ENCODE measurements at regions not wholly inside any gene's neighbourhood (a gene's known extent, or its start where the extent isn't known, plus 50 kb on each side); places are given as distances from the start of the nearest gene placed in this dataset.

GRCh38 chr12:97813301-97813700 lies 350.7 kb downstream of the RMST start:
- TF ChIP-seq SPI1 (IDR thresholded peaks at IDR 0.05; ENCODE audit: borderline replicate concordance, low read depth): no peak
- no peak for TF ChIP-seq CTCF (IDR thresholded peaks at IDR 0.05; ENCODE audit: insufficient read depth, low read length)
- no peak for TF ChIP-seq GABPA (IDR thresholded peaks at IDR 0.05; ENCODE audit: low read depth)
- no peak for TF ChIP-seq POLR2AphosphoS5 (IDR thresholded peaks at IDR 0.05; ENCODE audit: low read depth)
- no peaks in the 10 kb centered on the region for H3K27me3 ChIP-seq (ENCODE audit: insufficient read depth, poor library complexity, severe bottlenecking)
- no peak overlapping the region for H3K4me3 ChIP-seq (replicated peaks; ENCODE audit: insufficient read depth, low read length)
- no peak overlapping the region for H3K27ac ChIP-seq (replicated peaks)
- no peak for DNase-seq (ENCODE audit: low read depth in 1 of 2, low spot score in 1 of 2)

GRCh38 chr12:97821806-97822205 lies 359.2 kb downstream of the RMST start:
- Histone ChIP-seq H3K4me3 (replicated peaks; ENCODE audit: insufficient read depth, low read length) (no peak overlapping the region), H3K27me3 (ENCODE audit: insufficient read depth, poor library complexity, severe bottlenecking) (no peaks in the 10 kb centered on the region), H3K27ac (replicated peaks) (no peak overlapping the region)
- TF ChIP-seq SPI1 (IDR thresholded peaks at IDR 0.05; ENCODE audit: borderline replicate concordance, low read depth) (no peak), POLR2AphosphoS5 (IDR thresholded peaks at IDR 0.05; ENCODE audit: low read depth) (no peak), GABPA (IDR thresholded peaks at IDR 0.05; ENCODE audit: low read depth) (no peak), REST (IDR thresholded peaks at IDR 0.05; ENCODE audit: insufficient replicate concordance, low read depth) (no peak), CTCF (IDR thresholded peaks at IDR 0.05; ENCODE audit: insufficient read depth, low read length) (no peak)
- DNase-seq (ENCODE audit: low read depth in 1 of 2, low spot score in 1 of 2): no peak

GRCh38 chr12:97835541-97835940 lies 372.9 kb downstream of the RMST start:
- no peak overlapping the region for H3K4me3 ChIP-seq (replicated peaks; ENCODE audit: insufficient read depth, low read length)
- H3K27ac ChIP-seq (replicated peaks): no peak overlapping the region
- TF ChIP-seq REST (IDR thresholded peaks at IDR 0.05; ENCODE audit: insufficient replicate concordance, low read depth) (no peak), CTCF (IDR thresholded peaks at IDR 0.05; ENCODE audit: insufficient read depth, low read length) (no peak)
- no peak for DNase-seq (ENCODE audit: low read depth in 1 of 2, low spot score in 1 of 2)
- H3K27me3 ChIP-seq (ENCODE audit: insufficient read depth, poor library complexity, severe bottlenecking): no peaks in the 10 kb centered on the region

GRCh38 chr12:97837401-97837800 lies 374.8 kb downstream of the RMST start:
- no peak overlapping the region for H3K4me3 ChIP-seq (replicated peaks; ENCODE audit: insufficient read depth, low read length)
- H3K27me3 ChIP-seq (ENCODE audit: insufficient read depth, poor library complexity, severe bottlenecking): no peaks in the 10 kb centered on the region
- TF ChIP-seq REST (IDR thresholded peaks at IDR 0.05; ENCODE audit: insufficient replicate concordance, low read depth) (no peak), GABPA (IDR thresholded peaks at IDR 0.05; ENCODE audit: low read depth) (no peak), CTCF (IDR thresholded peaks at IDR 0.05; ENCODE audit: insufficient read depth, low read length) (no peak), SPI1 (IDR thresholded peaks at IDR 0.05; ENCODE audit: borderline replicate concordance, low read depth) (no peak), POLR2AphosphoS5 (IDR thresholded peaks at IDR 0.05; ENCODE audit: low read depth) (no peak)
- H3K27ac ChIP-seq (replicated peaks): no peak overlapping the region
- DNase-seq (ENCODE audit: low read depth in 1 of 2, low spot score in 1 of 2): no peak

Measured in HL-60 (cell line).